Lower leg skin (tissue), 4 donors: ENCODE measurements at regions not wholly inside any gene's neighbourhood (a gene's known extent, or its start where the extent isn't known, plus 50 kb on each side); places are given as distances from the start of the nearest gene placed in this dataset.

Experiments used
- DNase-seq, 2 donors: peaks; one replicate each; pipeline ENCODE4 v3.0.0-alpha.2; 2019; ENCODE audit warnings: low spot score in 2 of 2
- H3K4me3 ChIP-seq: fragments of 200-600 bp; sonication (generic); 2 replicates; pipeline ENCODE4 v1.5.1; 2017; ENCODE audit warnings: mild to moderate bottlenecking, low read depth; ENCODE audit not compliant: poor library complexity, severe bottlenecking
- CTCF ChIP-seq, 3 donors: fragments of 450-650 bp; IDR thresholded peaks; one replicate each; pipeline ENCODE4 v1.5.1; 2016; ENCODE audit warnings: antibody characterized with exemption in 3 of 3, mild to moderate bottlenecking in 3 of 3, moderate library complexity in 2 of 3
- POLR2A ChIP-seq, 2 donors: fragments of 450-650 bp; IDR thresholded peaks; one replicate each; pipeline ENCODE4 v1.6.1; 2016 to 2017; ENCODE audit warnings: antibody characterized with exemption in 2 of 2, mild to moderate bottlenecking in 1 of 2, moderate library complexity in 1 of 2
- WGBS, 2 donors: methylation state at CpG; one replicate each; pipeline ENCODE4 v1.1.5; 2018; 5-methylcytosine and 5-hydroxymethylcytosine counted together
- intact Hi-C: fragments of 100-400 bp; cut with DNase I; formaldehyde crosslinking; loops from one replicate; pipeline ENCODE4 v1.15.0; 2023; ENCODE audit warnings: low total_unique reads

- H3K4me3 ChIP-seq: no peak overlapping the region
- no peak for DNase-seq
- 88 to 90% methylated on average over 4 of the region's 4 CpGs for WGBS, 2 donors
- no peak for TF ChIP-seq CTCF (IDR thresholded peaks at IDR 0.05)
- no peak for TF ChIP-seq POLR2A (IDR thresholded peaks at IDR 0.05)
- intact Hi-C loops: loop anchor here (10.0 kb wide), 1 partner anchor 125 kb away; no protein-coding TSS in a partner anchor
These were observed 105.0 kb upstream of the BEND6 start for GRCh38 chr6:56849896-56850295.

GRCh38 chr6:56848105-56848504, 106.8 kb upstream of the BEND6 start:
- H3K4me3 ChIP-seq: no peak overlapping the region
- TF ChIP-seq CTCF (IDR thresholded peaks at IDR 0.05) (no peak), POLR2A (IDR thresholded peaks at IDR 0.05) (no peak)
- intact Hi-C loops: no loop called here
- no peak for DNase-seq

GRCh38 chr6:56845032-56845431, 109.9 kb upstream of the BEND6 start:
- H3K4me3 ChIP-seq: no peak overlapping the region
- intact Hi-C loops: no loop called here
- 83 to 84% methylated on average over 3 of the region's 3 CpGs for WGBS, 2 donors
- no peak for TF ChIP-seq POLR2A (IDR thresholded peaks at IDR 0.05)
- no peak for DNase-seq

- DNase-seq: peak; percentile 53 to 94
These were observed 111.2 kb upstream of the BEND6 start for GRCh38 chr6:56843476-56844349.

GRCh38 chr6:56842686-56843475, 112.0 kb upstream of the BEND6 start:
- TF ChIP-seq CTCF (IDR thresholded peaks at IDR 0.05) (no peak), POLR2A (IDR thresholded peaks at IDR 0.05) (no peak)
- peak in 1 of 2 donors; percentile 87 for DNase-seq
- peak overlapping the region; percentile 66 for H3K4me3 ChIP-seq
- intact Hi-C loops: no loop called here
- 6 to 13% methylated on average over 21 to 38 of the region's 47 CpGs for WGBS, 2 donors

More at GRCh38 chr6:56843476-56844349, 111.2 kb upstream of the BEND6 start:
- peak overlapping the region; percentile 66 for H3K4me3 ChIP-seq
- intact Hi-C loops: no loop called here
- TF ChIP-seq POLR2A (IDR thresholded peaks at IDR 0.05): no peak
- TF ChIP-seq CTCF (IDR thresholded peaks at IDR 0.05): no peak
- WGBS, 2 donors: 4 to 6% methylated on average over 19 to 21 of the region's 87 CpGs

- no peak for DNase-seq
- 47 to 70% methylated on average over 1 of the region's 1 CpG for WGBS, 2 donors
- intact Hi-C loops: no loop called here
- TF ChIP-seq POLR2A (IDR thresholded peaks at IDR 0.05): no peak
- no peak for TF ChIP-seq CTCF (IDR thresholded peaks at IDR 0.05)
- no peak overlapping the region for H3K4me3 ChIP-seq
These were observed 113.2 kb upstream of the BEND6 start for GRCh38 chr6:56841751-56842150.
